H1 (cell line): ENCODE measurements at regions not wholly inside any gene's neighbourhood (a gene's known extent, or its start where the extent isn't known, plus 50 kb on each side); places are given as distances from the start of the nearest gene placed in this dataset.

ENCODE experiments used
- CTCF ChIA-PET: fragments of 300-600 bp; sonication (Branson Sonifier 250); formaldehyde crosslinking; loops from one replicate; lab custom pipeline; 2021; ENCODE audit not compliant: partially characterized antibody; lab: Charles Lee
- POLR2A ChIA-PET: fragments of 300-600 bp; sonication (Branson Sonifier 250); formaldehyde crosslinking; loops from one replicate; lab custom pipeline; 2021; ENCODE audit warnings: inconsistent platforms; ENCODE audit not compliant: partially characterized antibody; lab: Charles Lee
- DNase-seq, 2 experiments: peaks; one replicate each; pipeline versions ENCODE4 v3.0.0 to v3.0.0-alpha.2; 2010 to 2022; ENCODE audit warnings: low spot score in 2 of 2, low read depth in 1 of 2, mixed read lengths in 1 of 2
- FAIRE-seq: peaks from 2 replicates; lab custom pipeline; 2011; peaks lifted over from hg19 to GRCh38; lab: Jason Lieb, UNC
- H2AFZ ChIP-seq: 2 replicates; pipeline ENCODE4 v1.8.1; 2012; ENCODE audit warnings: low read length, inconsistent platforms
- H2AK5ac ChIP-seq: 2 replicates; pipeline ENCODE4 v1.6.1; 2013; ENCODE audit warnings: low read depth, low read length
- H2BK120ac ChIP-seq: replicated peaks from 2 replicates; pipeline ENCODE3; 2013; ENCODE audit warnings: low read depth, low read length, inconsistent platforms
- H2BK12ac ChIP-seq: 2 replicates; pipeline ENCODE4 v1.6.1; 2013; ENCODE audit warnings: low read depth, low read length
- H2BK15ac ChIP-seq: 2 replicates; pipeline ENCODE4 v1.6.1; 2013; ENCODE audit warnings: low read length
- H2BK20ac ChIP-seq: 2 replicates; pipeline ENCODE4 v1.6.1; 2013; ENCODE audit warnings: low read length
- H2BK5ac ChIP-seq: 2 replicates; pipeline ENCODE4 v1.6.1; 2013; ENCODE audit warnings: low read depth, low read length
- H3K14ac ChIP-seq: 2 replicates; pipeline ENCODE4 v1.6.1; 2013; ENCODE audit warnings: inconsistent platforms; ENCODE audit not compliant: insufficient read length
- H3K18ac ChIP-seq: 2 replicates; pipeline ENCODE4 v1.6.1; 2013; ENCODE audit warnings: low read length; ENCODE audit errors: extremely low read depth
- H3K23ac ChIP-seq: 2 replicates; pipeline ENCODE4 v1.6.1; 2013; ENCODE audit warnings: inconsistent platforms; ENCODE audit not compliant: insufficient read length
- H3K23me2 ChIP-seq: 2 replicates; pipeline ENCODE4 v1.6.1; 2013; ENCODE audit warnings: low read depth, low read length
- H3K27ac ChIP-seq: 2 replicates; pipeline ENCODE4 v1.6.1; 2011; ENCODE audit warnings: low read depth, low read length, inconsistent platforms
- H3K27me3 ChIP-seq, 4 experiments: replicated peaks in 1 of 4; 1 replicate in 1 of 4; 2 replicates in 3 of 4; pipeline versions ENCODE4 v1.6.1 to v1.8.1; 2011 to 2013; ENCODE audit warnings: low read length in 3 of 4, mild to moderate bottlenecking in 3 of 4, inconsistent platforms in 2 of 4, mixed read lengths in 2 of 4, moderate library complexity in 1 of 4; ENCODE audit not compliant: control insufficient read depth in 3 of 4, insufficient read depth in 3 of 4; ENCODE audit errors: extremely low read depth in 1 of 4
- H3K36me3 ChIP-seq, 4 experiments: 2 replicates each; pipeline versions ENCODE4 v1.6.1 to v1.8.1; 2011 to 2013; ENCODE audit warnings: mild to moderate bottlenecking in 4 of 4, low read length in 3 of 4, moderate library complexity in 2 of 4, control low read depth in 1 of 4, inconsistent platforms in 1 of 4; ENCODE audit not compliant: insufficient read depth in 4 of 4, control insufficient read depth in 2 of 4
- H3K4ac ChIP-seq: replicated peaks from 2 replicates; pipeline ENCODE3; 2013; ENCODE audit warnings: low read length, low read depth, mixed read lengths, inconsistent platforms; ENCODE audit not compliant: insufficient read length
- H3K4me1 ChIP-seq, 4 experiments: replicated peaks in 1 of 4; 1 replicate in 1 of 4; 2 replicates in 3 of 4; pipeline versions ENCODE4 v1.6.1 to v1.8.1; 2011 to 2013; ENCODE audit warnings: low read length in 3 of 4, inconsistent platforms in 2 of 4, mixed read lengths in 1 of 4; ENCODE audit not compliant: insufficient read depth in 4 of 4, control insufficient read depth in 3 of 4
- H3K4me2 ChIP-seq, 2 experiments: 2 replicates each; pipeline versions ENCODE4 v1.6.1 to v1.8.1; 2011 to 2013; ENCODE audit warnings: low read depth in 2 of 2, low read length in 2 of 2, control low read depth in 1 of 2, inconsistent platforms in 1 of 2, mild to moderate bottlenecking in 1 of 2; ENCODE audit not compliant: insufficient read depth in 1 of 2
- H3K4me3 ChIP-seq, 4 experiments: fragments of 200-600, 300-600 bp in 1 of 4; sonication (generic), shearing (Covaris generic), sonication (Bioruptor Twin) in 1 of 4; 2 replicates each; pipeline versions ENCODE4 v1.5.1 to v1.8.1; 2011 to 2016; ENCODE audit warnings: low read length in 4 of 4, low read depth in 3 of 4, control low read depth in 2 of 4, inconsistent platforms in 2 of 4, mild to moderate bottlenecking in 2 of 4, mixed read lengths in 1 of 4, moderate library complexity in 1 of 4; ENCODE audit not compliant: insufficient read depth in 2 of 4; ENCODE audit errors: extremely low read depth in 1 of 4
- H3K56ac ChIP-seq: replicated peaks from 2 replicates; pipeline ENCODE3; 2013; ENCODE audit warnings: low read depth, mild to moderate bottlenecking, mixed read lengths, low read length, inconsistent platforms; ENCODE audit not compliant: insufficient read length
- H3K79me1 ChIP-seq: 2 replicates; pipeline ENCODE4 v1.6.1; 2013; ENCODE audit warnings: low read depth, low read length, control low read depth
- H3K79me2 ChIP-seq, 2 experiments: 2 replicates each; pipeline versions ENCODE4 v1.6.1 to v1.8.1; 2012 to 2013; ENCODE audit warnings: low read length in 2 of 2, mild to moderate bottlenecking in 2 of 2, inconsistent platforms in 1 of 2; ENCODE audit not compliant: insufficient read depth in 2 of 2, control insufficient read depth in 1 of 2
- H3K9ac ChIP-seq, 4 experiments: replicated peaks in 1 of 4; 1 replicate in 1 of 4; 2 replicates in 3 of 4; pipeline versions ENCODE4 v1.6.1 to v1.8.1; 2011 to 2013; ENCODE audit warnings: low read depth in 3 of 4, low read length in 3 of 4, control low read depth in 2 of 4, mild to moderate bottlenecking in 2 of 4, moderate library complexity in 2 of 4, inconsistent platforms in 1 of 4; ENCODE audit errors: extremely low read depth in 1 of 4
- H3K9me3 ChIP-seq, 2 experiments: 2 replicates each; pipeline versions ENCODE4 v1.6.1 to v1.8.1; 2012 to 2013; ENCODE audit warnings: mild to moderate bottlenecking in 2 of 2, moderate library complexity in 2 of 2, control low read depth in 1 of 2, inconsistent platforms in 1 of 2, low read depth in 1 of 2, low read length in 1 of 2, mixed read lengths in 1 of 2; ENCODE audit not compliant: insufficient read depth in 2 of 2
- H4K20me1 ChIP-seq, 2 experiments: replicated peaks in 1 of 2; 2 replicates each; pipeline versions ENCODE3 to v1.8.1; 2011 to 2013; ENCODE audit warnings: inconsistent platforms in 2 of 2, low read length in 2 of 2, mild to moderate bottlenecking in 1 of 2; ENCODE audit not compliant: insufficient read depth in 2 of 2, control insufficient read depth in 1 of 2
- H4K5ac ChIP-seq: 2 replicates; pipeline ENCODE4 v1.6.1; 2013; ENCODE audit warnings: low read length, low read depth, mixed read lengths, inconsistent platforms; ENCODE audit not compliant: insufficient read length
- H4K8ac ChIP-seq: 2 replicates; pipeline ENCODE4 v1.8.0; 2013; ENCODE audit warnings: mild to moderate bottlenecking, moderate library complexity, low read length, inconsistent platforms; ENCODE audit not compliant: insufficient read depth; ENCODE audit errors: extremely low read depth
- H4K91ac ChIP-seq: replicated peaks from 2 replicates; pipeline ENCODE3; 2013; ENCODE audit warnings: low read length, mixed read lengths, inconsistent platforms; ENCODE audit not compliant: insufficient read length
- ASH2L ChIP-seq: fragments of 200-600, 300-600 bp; sonication (generic); IDR thresholded peaks from one replicate; pipeline ENCODE4 v1.7.1; 2017; ENCODE audit warnings: low read length
- ATF2 ChIP-seq: IDR thresholded peaks from 2 replicates; pipeline ENCODE4 v1.6.1; 2012; ENCODE audit warnings: low read length, inconsistent platforms
- CBX5 ChIP-seq: fragments of 300-800, 300-1000 bp; sonication (generic); IDR thresholded peaks from 2 replicates; pipeline ENCODE4 v1.7.1; 2016; ENCODE audit warnings: antibody characterized with exemption, low read length, low read depth
- CEBPB ChIP-seq: IDR thresholded peaks from 2 replicates; pipeline ENCODE4 v1.6.1; 2012; ENCODE audit warnings: low read depth, low read length
- CTBP2 ChIP-seq: IDR thresholded peaks from 2 replicates; pipeline ENCODE4 v1.7.0; 2011; ENCODE audit warnings: borderline replicate concordance, mild to moderate bottlenecking, moderate library complexity, mixed read lengths, low read length; ENCODE audit not compliant: insufficient read depth, insufficient read length
- E2F6 ChIP-seq: IDR thresholded peaks from 2 replicates; pipeline ENCODE4 v1.6.1; 2012; ENCODE audit warnings: inconsistent platforms
- GTF2F1 ChIP-seq: IDR thresholded peaks from 2 replicates; pipeline ENCODE4 v1.6.1; 2012; ENCODE audit warnings: low read depth, low read length, improper control_type of control experiment, borderline replicate concordance
- NANOG ChIP-seq: IDR thresholded peaks from 2 replicates; pipeline ENCODE4 v1.6.1; 2011; ENCODE audit warnings: low read length, low read depth, mild to moderate bottlenecking, inconsistent platforms; ENCODE audit not compliant: insufficient read depth, poor library complexity, severe bottlenecking
- POLR2A ChIP-seq, 2 experiments: IDR thresholded peaks; 1 replicate in 1 of 2; 2 replicates in 1 of 2; pipeline ENCODE4 v1.6.1; 2011; ENCODE audit warnings: low read depth in 2 of 2, low read length in 2 of 2, mild to moderate bottlenecking in 2 of 2; ENCODE audit errors: control extremely low read depth in 1 of 2
- POU5F1 ChIP-seq: IDR thresholded peaks from 2 replicates; pipeline ENCODE4 v1.6.1; 2011; ENCODE audit warnings: low read depth, mild to moderate bottlenecking, low read length, moderate library complexity
- SIX5 ChIP-seq: IDR thresholded peaks from 2 replicates; pipeline ENCODE4 v1.6.1; 2011; ENCODE audit warnings: mild to moderate bottlenecking, low read depth, low read length
- SP4 ChIP-seq: IDR thresholded peaks from 2 replicates; pipeline ENCODE4 v1.6.1; 2012; ENCODE audit warnings: low read length, inconsistent platforms
- TAF7 ChIP-seq: optimal IDR thresholded peaks from 2 replicates; pipeline ENCODE3; 2011; ENCODE audit warnings: low read depth, mild to moderate bottlenecking, inconsistent platforms, low read length, moderate library complexity, borderline replicate concordance
- TCF12 ChIP-seq: IDR thresholded peaks from 2 replicates; pipeline ENCODE4 v1.6.1; 2011; ENCODE audit warnings: low read depth, mild to moderate bottlenecking, low read length
- WGBS, 2 experiments: shearing (Covaris generic) in 1 of 2; methylation state at CpG; one replicate each; pipeline versions ENCODE4 v1.1.6 to v1.1.7; 2013 to 2015; ENCODE audit warnings: low lambda C conversion rate in 2 of 2, mixed read lengths in 2 of 2, inconsistent platforms in 1 of 2, low coverage in 1 of 2, missing lambda C conversion rate in 1 of 2; ENCODE audit not compliant: insufficient replicate concordance in 2 of 2, insufficient coverage in 1 of 2, insufficient read length in 1 of 2; ENCODE audit errors: extremely low coverage in 1 of 2, missing lambda C conversion rate in 1 of 2; 5-methylcytosine and 5-hydroxymethylcytosine counted together

GRCh38 chr18:25710981-25711380 lies 359.0 kb upstream of the ZNF521 start:
- CTCF ChIA-PET = no interaction called here
- H2AFZ ChIP-seq = no peak overlapping the region

More at GRCh38 chr18:25710981-25711380, 359.0 kb upstream of the ZNF521 start:
- Histone ChIP-seq H4K5ac (no peak overlapping the region), H3K36me3 (no peaks in the 10 kb centered on the region), H3K14ac (no peak overlapping the region), H3K18ac (no peak overlapping the region), H3K27ac (no peak overlapping the region), H3K9ac (no peak overlapping the region), H3K4me3 (no peak overlapping the region), H3K79me1 (no peaks in the 10 kb centered on the region), H3K4ac (no peak overlapping the region), H3K9me3 (peaks cover 8% of the 10 kb centered on the region in 2 experiments; a peak in 2 of 4 replicates), H3K56ac (no peak overlapping the region), H2BK5ac (no peak overlapping the region), H4K8ac (no peak overlapping the region), H2BK120ac (no peak overlapping the region), H2BK12ac (no peak overlapping the region), H4K91ac (no peak overlapping the region), H3K23me2 (no peaks in the 10 kb centered on the region), H3K27me3 (no peaks in the 10 kb centered on the region), H3K79me2 (no peaks in the 10 kb centered on the region), H2BK15ac (no peak overlapping the region), H3K23ac (no peak overlapping the region), H2BK20ac (no peak overlapping the region), H3K4me2 (no peak overlapping the region), H4K20me1 (no peaks in the 10 kb centered on the region), H3K4me1 (no peaks in the 10 kb centered on the region), H2AK5ac (no peak overlapping the region)
- FAIRE-seq (no peak), DNase-seq (no peak)
- 94% methylated on average over 3 of the region's 3 CpGs; no CpG with 5 or more reads in 1 of the 2 experiments for WGBS, 2 experiments
- POLR2A ChIA-PET = no interaction called here
- TF ChIP-seq GTF2F1 (no peak), ATF2 (no peak), CBX5 (no peak), CTBP2 (no peak), POU5F1 (no peak), SP4 (no peak), CEBPB (no peak), POLR2A (IDR thresholded peaks at IDR 0.05; ENCODE audit: control extremely low read depth in 1 of 2, low read depth in 2 of 2, low read length in 2 of 2) (no peak), SIX5 (no peak), TAF7 (no peak), NANOG (no peak), E2F6 (no peak), TCF12 (no peak), ASH2L (no peak)
